HepG2 (cell line): ENCODE measurements at regions not wholly inside any gene's neighbourhood (a gene's known extent, or its start where the extent isn't known, plus 50 kb on each side); places are given as distances from the start of the nearest gene placed in this dataset.

Source experiments
- ATAC-seq: fragments of 200-7000 bp; cut with Tn5 transposase; 3 replicates; pipeline ENCODE4 v1.9.1; 2020; ENCODE audit warnings: mild to moderate bottlenecking, moderate library complexity
- BruUV-seq: library from RNA; stranded (reverse); fragments of 400-500 nt; replicated peaks from 2 replicates; lab custom pipeline; 2021; lab: Mats Ljungman, UMichigan
- CTCF ChIA-PET: fragments of 300-600 bp; formaldehyde crosslinking; extraction: SDS; loops from one replicate; lab custom pipeline; 2021; ENCODE audit warnings: low total read pairs, inconsistent platforms, low intra/inter-chr PET ratio; lab: Yijun Ruan, JAX
- POLR2A ChIA-PET: fragments of 350-600 bp; sonication (Branson Sonifier 250); formaldehyde crosslinking; loops from one replicate; lab custom pipeline; 2020; ENCODE audit warnings: antibody characterized with exemption, inconsistent platforms; lab: Yijun Ruan, JAX
- DNase-seq: peaks from one replicate; pipeline ENCODE4 v3.0.0-alpha.2; 2015; ENCODE audit warnings: low spot score
- FAIRE-seq: peaks from 3 replicates; lab custom pipeline; 2011; peaks lifted over from hg19 to GRCh38; lab: Jason Lieb, UNC
- H2AFZ ChIP-seq: one replicate; pipeline ENCODE4 v1.6.1; 2011; ENCODE audit warnings: low read length, inconsistent platforms
- H3K27ac ChIP-seq: fragments of 300-600 bp; 3 replicates; pipeline ENCODE4 v1.8.0; 2011; ENCODE audit warnings: mixed run types, mild to moderate bottlenecking, mixed read lengths, low read length, inconsistent platforms; ENCODE audit not compliant: insufficient read depth; ENCODE audit errors: extremely low read length
- H3K27me3 ChIP-seq, 2 experiments: fragments of 200-600 bp in 1 of 2; 2 replicates in 1 of 2; 3 replicates in 1 of 2; pipeline versions ENCODE4 v1.6.0 to v1.8.0; 2011; ENCODE audit warnings: low read length in 2 of 2, mild to moderate bottlenecking in 2 of 2, moderate library complexity in 2 of 2, inconsistent platforms in 1 of 2; ENCODE audit not compliant: insufficient read depth in 2 of 2, control insufficient read depth in 1 of 2
- H3K36me3 ChIP-seq, 2 experiments: fragments of 200-600 bp in 1 of 2; replicated peaks in 1 of 2; 2 replicates in 1 of 2; 3 replicates in 1 of 2; pipeline versions ENCODE4 v1.5.1 to v1.8.0; 2011; ENCODE audit warnings: low read length in 2 of 2, inconsistent platforms in 1 of 2; ENCODE audit not compliant: insufficient read depth in 2 of 2, control insufficient read depth in 1 of 2
- H3K4me1 ChIP-seq: 2 replicates; pipeline ENCODE4 v1.5.1; 2012; ENCODE audit warnings: low read length, inconsistent platforms; ENCODE audit not compliant: insufficient read depth
- H3K4me2 ChIP-seq: 2 replicates; pipeline ENCODE4 v1.6.0; 2011; ENCODE audit warnings: low read depth, low read length, inconsistent platforms
- H3K4me3 ChIP-seq, 3 experiments: fragments of 200-600 bp in 1 of 3; sonication (generic), shearing (Covaris generic) in 1 of 3; replicated peaks in 1 of 3; 2 replicates each; pipeline ENCODE4 v1.5.1; 2011 to 2016; ENCODE audit warnings: low read length in 3 of 3, inconsistent platforms in 2 of 3, low read depth in 2 of 3, mild to moderate bottlenecking in 2 of 3, control low read depth in 1 of 3, mixed read lengths in 1 of 3; ENCODE audit not compliant: insufficient read depth in 1 of 3
- H3K79me2 ChIP-seq: one replicate; pipeline ENCODE4 v1.6.1; 2011; ENCODE audit warnings: low read length, inconsistent platforms; ENCODE audit not compliant: insufficient read depth
- H3K9ac ChIP-seq: 2 replicates; pipeline ENCODE4 v1.6.0; 2011; ENCODE audit warnings: mild to moderate bottlenecking, low read depth, low read length, inconsistent platforms; ENCODE audit not compliant: insufficient read depth
- H3K9me3 ChIP-seq: 2 replicates; pipeline ENCODE4 v1.5.1; 2012; ENCODE audit warnings: mild to moderate bottlenecking, low read length
- H4K20me1 ChIP-seq: 2 replicates; pipeline ENCODE4 v1.6.0; 2011; ENCODE audit warnings: inconsistent platforms, mild to moderate bottlenecking, low read length, moderate library complexity; ENCODE audit not compliant: insufficient read depth
- CBX2 ChIP-seq, 2 experiments: fragments of 200-600 bp in 1 of 2; sonication (generic); formaldehyde crosslinking in 1 of 2; IDR thresholded peaks; 2 replicates each; pipeline versions ENCODE4 v1.7.0 to v1.8.1; 2018 to 2022; ENCODE audit warnings: low read depth in 2 of 2, low read length in 1 of 2, mild to moderate bottlenecking in 1 of 2, missing genetic modification reagents in 1 of 2
- HNF1B ChIP-seq: sonication (generic); formaldehyde crosslinking; IDR thresholded peaks from 2 replicates; pipeline ENCODE4 v1.5.1; 2020; ENCODE audit warnings: mild to moderate bottlenecking, moderate library complexity, missing genetic modification reagents
- MEIS2 ChIP-seq: sonication (generic); formaldehyde crosslinking; IDR thresholded peaks from 2 replicates; pipeline ENCODE4 v1.9.0; 2021; ENCODE audit warnings: mild to moderate bottlenecking, missing genetic modification reagents
- RFX5 ChIP-seq: IDR thresholded peaks from 2 replicates; pipeline ENCODE4 v1.6.1; 2011; ENCODE audit warnings: low read depth, low read length, improper control_type of control experiment
- SALL2 ChIP-seq: sonication (generic); formaldehyde crosslinking; IDR thresholded peaks from 2 replicates; pipeline ENCODE4 v1.8.1; 2023; ENCODE audit warnings: mild to moderate bottlenecking, missing genetic modification reagents, inconsistent platforms
- SP5 ChIP-seq: IDR thresholded peaks from 2 replicates; pipeline ENCODE4 v1.6.1; 2016; ENCODE audit warnings: low read depth, borderline replicate concordance
- YEATS2 ChIP-seq: sonication (generic); formaldehyde crosslinking; IDR thresholded peaks from 2 replicates; pipeline ENCODE4 v1.4.0; 2020; ENCODE audit warnings: missing genetic modification reagents, borderline replicate concordance
- ZNF138 ChIP-seq: sonication (generic); formaldehyde crosslinking; IDR thresholded peaks from 2 replicates; pipeline ENCODE4 v1.5.0; 2020; ENCODE audit warnings: mild to moderate bottlenecking, low read depth, missing genetic modification reagents
- ZNF619 ChIP-seq: sonication (generic); formaldehyde crosslinking; IDR thresholded peaks from 2 replicates; pipeline ENCODE4 v1.4.0; 2020; ENCODE audit warnings: mild to moderate bottlenecking, missing genetic modification reagents
- ZNF850 ChIP-seq: sonication (generic); formaldehyde crosslinking; conservative IDR thresholded peaks from 2 replicates; pipeline ENCODE4 v1.9.0; 2021; ENCODE audit warnings: mild to moderate bottlenecking, missing genetic modification reagents
- ZNF891 ChIP-seq: sonication (generic); formaldehyde crosslinking; IDR thresholded peaks from 2 replicates; pipeline ENCODE4 v1.5.0; 2020; ENCODE audit warnings: mild to moderate bottlenecking, missing genetic modification reagents
- WGBS: methylation state at CpG from one replicate; pipeline ENCODE4 v1.1.6; 2017; ENCODE audit warnings: low lambda C conversion rate; 5-methylcytosine and 5-hydroxymethylcytosine counted together
- in situ Hi-C: cut with HindIII; loops from 2 replicates; pipeline ENCODE4 v1.10.0; 2017; ENCODE audit warnings: low pct_unique_long_range_greater_than_20kb; ENCODE audit not compliant: extremely low pct_ligation_motif_present
- intact Hi-C: fragments of 100-400 bp; cut with micrococcal nuclease; formaldehyde crosslinking; loops from one replicate; pipeline ENCODE4 v1.10.0; 2022; ENCODE audit not compliant: unreplicated experiment

- H4K20me1 ChIP-seq = no peaks in the 10 kb centered on the region
- POLR2A ChIA-PET = no interaction called here
- no TSS peak for BruUV-seq
- H3K9me3 ChIP-seq = no peaks in the 10 kb centered on the region
- H3K9ac ChIP-seq = no peak overlapping the region
- H3K36me3 ChIP-seq = no peaks in the 10 kb centered on the region
- in situ Hi-C loops (no loop called here), intact Hi-C loops (no loop called here)
- DNase-seq (no peak), FAIRE-seq (no peak), ATAC-seq (no peak)
- WGBS = 4% methylated on average over 1 of the region's 1 CpG
- no peak overlapping the region for H3K4me2 ChIP-seq
- no peak overlapping the region for H3K27ac ChIP-seq
- no peak overlapping the region for H3K4me3 ChIP-seq
- no peaks in the 10 kb centered on the region for H3K79me2 ChIP-seq
- H2AFZ ChIP-seq = no peak overlapping the region
- no peak for TF ChIP-seq ZNF891 (CRISPR knock-in tag)
- TF ChIP-seq ZNF138 (CRISPR knock-in tag) = no peak
- TF ChIP-seq SALL2 = no peak
- no peak for TF ChIP-seq RFX5
- no peak for TF ChIP-seq YEATS2 (CRISPR knock-in tag)
- no peak for TF ChIP-seq CBX2 (IDR thresholded peaks at IDR 0.05; ENCODE audit: low read depth, low read length)
- TF ChIP-seq CBX2 (CRISPR knock-in tag; IDR thresholded peaks at IDR 0.05; ENCODE audit: low read depth) = no peak
- no peak for TF ChIP-seq ZNF850 (CRISPR knock-in tag)
- no peak for TF ChIP-seq MEIS2
- TF ChIP-seq HNF1B (CRISPR knock-in tag) = no peak
- TF ChIP-seq ZNF619 (CRISPR knock-in tag) = no peak
- TF ChIP-seq SP5 (CRISPR knock-in tag) = no peak
- no peaks in the 10 kb centered on the region for H3K27me3 ChIP-seq
- CTCF ChIA-PET = no interaction called here
- H3K4me1 ChIP-seq = no peaks in the 10 kb centered on the region
Observed at GRCh38 chr7:123283373-123283772, 83.6 kb upstream of the SLC13A1 start.
